ENCODE measurements at regions not wholly inside any gene's neighbourhood (a gene's known extent, or its start where the extent isn't known, plus 50 kb on each side); places are given as distances from the start of the nearest gene placed in this dataset.
"Not testable (repeated sequence)": the region's sequence is repeated elsewhere in the genome, so short reads cannot be mapped to it uniquely, and the experiment has no call there.

- H3K4me3 ChIP-seq, result no peak overlapping the region
- no peak overlapping the region for H3K27ac ChIP-seq
- no peaks in the 10 kb centered on the region for H3K27me3 ChIP-seq
- H3K4me1 ChIP-seq, result no peaks in the 10 kb centered on the region
- no peaks in the 10 kb centered on the region for H3K9me3 ChIP-seq
- 84% methylated on average over 4 of the region's 4 CpGs for WGBS
- no peaks in the 10 kb centered on the region for H3K36me3 ChIP-seq
- TF ChIP-seq EP300 (IDR thresholded peaks at IDR 0.05), result no peak
- TF ChIP-seq POLR2AphosphoS5 (IDR thresholded peaks at IDR 0.05), result no peak
- TF ChIP-seq CTCF (IDR thresholded peaks at IDR 0.05), result no peak
- TF ChIP-seq POLR2A (IDR thresholded peaks at IDR 0.05), result no peak
- no peak for DNase-seq (ENCODE audit: low spot score in 2 of 2)
Measured at GRCh38 chr7:42543953-42544352, 306.9 kb upstream of the GLI3 start.

GRCh38 chr7:42542446-42542845 lies 305.4 kb upstream of the GLI3 start:
- not testable (repeated sequence) for H3K9me3 ChIP-seq; H3K27me3 ChIP-seq; H3K36me3 ChIP-seq; DNase-seq (ENCODE audit: low spot score in 2 of 2); H3K4me3 ChIP-seq; H3K4me1 ChIP-seq; H3K27ac ChIP-seq
- 84% methylated on average over 1 of the region's 1 CpG for WGBS

DNA sequence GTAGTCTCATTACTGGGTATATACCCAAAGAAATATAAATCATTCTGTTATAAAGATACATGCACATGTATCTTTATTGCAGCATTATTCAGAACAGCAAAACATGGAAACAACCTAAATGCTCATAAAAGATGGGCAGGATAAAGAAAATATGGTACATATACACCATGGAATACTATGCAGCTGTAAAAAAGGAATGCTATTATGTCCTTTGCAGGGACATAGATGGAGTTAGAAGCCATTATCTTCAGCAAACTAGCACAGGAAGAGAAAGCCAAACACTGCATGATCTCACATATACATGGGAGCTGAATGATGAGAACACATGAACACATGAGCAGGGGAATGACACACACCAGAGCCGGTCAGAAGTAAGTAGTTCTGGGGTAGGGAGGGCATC lies 297.4 kb upstream of the GLI3 start:
- no peak for DNase-seq (ENCODE audit: low spot score in 2 of 2)
- no peaks in the 10 kb centered on the region for H3K4me1 ChIP-seq
- TF ChIP-seq POLR2A (IDR thresholded peaks at IDR 0.05), result no peak
- no peak overlapping the region for H3K27ac ChIP-seq
- no peak overlapping the region for H3K4me3 ChIP-seq
- 96% methylated on average over 1 of the region's 1 CpG for WGBS
- H3K36me3 ChIP-seq, result no peaks in the 10 kb centered on the region
- H3K9me3 ChIP-seq, result peaks cover 4% of the 10 kb centered on the region
- no peaks in the 10 kb centered on the region for H3K27me3 ChIP-seq

DNA sequence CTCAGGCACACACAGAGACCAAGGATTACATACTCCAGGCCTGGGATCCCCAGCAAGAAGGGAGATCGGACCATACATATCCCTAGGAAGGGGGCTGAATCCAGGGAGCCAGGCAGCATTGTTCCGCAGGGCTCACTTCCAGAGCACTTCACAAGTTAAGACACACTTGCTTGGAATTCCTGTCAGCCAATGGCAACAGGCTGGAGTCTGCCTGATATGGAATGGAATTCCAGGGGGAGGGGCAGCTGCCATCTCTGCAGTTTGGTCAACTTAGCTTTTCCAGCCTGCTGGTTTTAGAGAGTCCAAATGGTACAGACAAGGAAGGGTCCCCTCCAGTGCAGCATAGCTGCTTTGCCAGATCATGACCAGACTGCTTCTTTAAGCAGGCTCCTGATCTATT lies 290.0 kb upstream of the GLI3 start:
- no peaks in the 10 kb centered on the region for H3K27me3 ChIP-seq
- H3K9me3 ChIP-seq, result peaks cover under 1% of the 10 kb centered on the region
- no peaks in the 10 kb centered on the region for H3K4me1 ChIP-seq
- H3K27ac ChIP-seq, result no peak overlapping the region
- 83% methylated on average over 2 of the region's 2 CpGs for WGBS
- no peak for DNase-seq (ENCODE audit: low spot score in 2 of 2)
- TF ChIP-seq CTCF (IDR thresholded peaks at IDR 0.05) (no peak), POLR2AphosphoS5 (IDR thresholded peaks at IDR 0.05) (no peak)
- H3K4me3 ChIP-seq, result no peak overlapping the region
- no peaks in the 10 kb centered on the region for H3K36me3 ChIP-seq

DNA sequence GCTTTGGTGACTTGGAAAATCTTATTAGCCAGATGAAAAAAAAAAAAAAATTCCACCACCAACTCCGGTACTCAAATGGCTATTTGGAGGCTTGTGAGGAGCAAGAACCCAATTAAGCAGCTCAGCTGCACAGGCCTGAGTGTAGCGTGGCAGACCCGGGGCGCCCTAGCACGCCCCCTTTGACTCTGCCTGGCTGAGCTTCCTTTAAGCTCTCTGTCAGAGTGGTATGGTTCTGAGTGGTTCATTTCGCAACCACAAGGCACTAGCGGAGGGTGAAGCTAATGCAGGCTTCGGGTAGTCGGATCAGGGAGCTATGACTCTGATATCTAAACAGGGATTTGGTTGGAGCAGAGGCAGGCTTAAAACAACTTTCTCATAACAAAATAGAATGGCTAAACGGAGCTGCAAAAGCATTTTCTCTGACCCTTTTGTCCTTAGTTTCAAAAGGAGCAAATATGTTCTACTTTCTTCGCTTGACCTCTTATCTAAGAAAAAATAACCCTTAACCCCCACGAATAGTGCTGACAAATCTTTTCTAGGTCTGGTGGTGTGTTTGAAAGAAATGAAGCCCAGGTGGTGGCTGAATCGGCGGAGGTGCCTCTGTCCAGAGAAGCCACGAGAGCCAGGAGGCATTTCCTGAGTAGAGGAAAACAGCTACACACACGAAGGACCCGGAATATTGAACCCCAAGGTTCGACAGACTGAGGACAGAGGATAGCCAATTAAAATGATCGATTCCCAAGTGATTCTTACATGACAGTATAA lies 285.4 kb upstream of the GLI3 start:
- DNase-seq (ENCODE audit: low spot score in 2 of 2), result no peak
- no peaks in the 10 kb centered on the region for H3K4me1 ChIP-seq
- WGBS, result 86% methylated on average over 19 of the region's 19 CpGs
- no peak for TF ChIP-seq EP300 (IDR thresholded peaks at IDR 0.05)
- no peak for TF ChIP-seq POLR2A (IDR thresholded peaks at IDR 0.05)
- TF ChIP-seq CTCF (IDR thresholded peaks at IDR 0.05), result no peak
- no peak for TF ChIP-seq POLR2AphosphoS5 (IDR thresholded peaks at IDR 0.05)
- no peaks in the 10 kb centered on the region for H3K27me3 ChIP-seq
- H3K36me3 ChIP-seq, result no peaks in the 10 kb centered on the region
- H3K27ac ChIP-seq, result no peak overlapping the region
- no peak overlapping the region for H3K4me3 ChIP-seq
- no peaks in the 10 kb centered on the region for H3K9me3 ChIP-seq

GRCh38 chr7:42511027-42511426 lies 274.0 kb upstream of the GLI3 start:
- H3K4me1 ChIP-seq, result no peaks in the 10 kb centered on the region
- H3K27me3 ChIP-seq, result no peaks in the 10 kb centered on the region
- H3K4me3 ChIP-seq, result no peak overlapping the region
- no peak for TF ChIP-seq POLR2A (IDR thresholded peaks at IDR 0.05)
- no peak for TF ChIP-seq EP300 (IDR thresholded peaks at IDR 0.05)
- TF ChIP-seq POLR2AphosphoS5 (IDR thresholded peaks at IDR 0.05), result no peak
- no peak for TF ChIP-seq CTCF (IDR thresholded peaks at IDR 0.05)
- DNase-seq (ENCODE audit: low spot score in 2 of 2), result no peak
- no peaks in the 10 kb centered on the region for H3K36me3 ChIP-seq
- no peak overlapping the region for H3K27ac ChIP-seq
- H3K9me3 ChIP-seq, result no peaks in the 10 kb centered on the region
- 98% methylated on average over 2 of the region's 2 CpGs for WGBS

Data from suprapubic skin (tissue), 4 donors.